HG03196 (cell line): ENCODE measurements at regions not wholly inside any gene's neighbourhood (a gene's known extent, or its start where the extent isn't known, plus 50 kb on each side); places are given as distances from the start of the nearest gene placed in this dataset.

ENCODE experiments used
- ATAC-seq: cut with Tn5 transposase; IDR thresholded peaks from one replicate; pipeline ENCODE4 v1.9.1; 2021; ENCODE audit not compliant: unreplicated experiment

DNA sequence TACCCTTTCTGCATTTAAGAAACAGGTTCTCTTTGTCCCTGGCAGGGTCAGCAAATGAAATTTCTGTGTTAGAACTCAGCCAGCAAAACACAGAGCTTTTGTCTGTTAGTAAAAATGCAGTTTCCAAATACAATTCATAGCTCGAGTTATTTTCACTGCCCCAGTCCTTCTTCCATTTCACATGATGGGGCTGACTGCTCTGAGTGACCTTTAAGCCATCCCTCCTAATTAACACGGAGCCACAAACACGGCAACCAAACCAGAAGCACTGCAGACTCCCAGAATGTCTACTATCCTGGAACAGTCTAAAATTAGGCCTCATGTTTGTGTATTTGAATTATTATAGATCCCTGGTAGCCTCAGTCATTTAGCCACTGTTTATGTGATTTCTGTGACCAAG, 99.1 kb upstream of the RGS4 start:
- ATAC-seq = no peak

GRCh38 chr1:162966613-162967012, 102.5 kb upstream of the RGS4 start:
- no peak for ATAC-seq

- no peak for ATAC-seq
Measured at GRCh38 chr1:162964901-162965300, 103.9 kb upstream of the CCDC190 start.

DNA sequence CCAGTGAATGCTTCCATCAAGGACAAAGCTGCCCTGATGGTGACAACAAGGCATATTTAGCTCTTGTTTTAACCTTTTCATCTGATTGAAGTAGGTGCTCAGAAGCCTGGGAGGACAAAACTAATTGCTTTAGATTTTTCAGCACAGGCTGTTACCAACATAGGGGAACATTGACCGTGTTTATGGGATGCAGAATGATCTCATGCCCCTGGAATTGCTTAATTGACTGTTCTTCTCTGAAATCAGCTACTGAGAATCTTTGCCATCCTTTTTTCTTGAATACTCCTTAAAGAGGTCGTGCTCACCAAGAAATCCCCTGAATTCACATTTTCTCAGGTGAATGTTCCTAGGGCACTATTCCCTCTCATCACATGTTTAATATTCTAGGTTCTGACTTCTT, 95.9 kb upstream of the CCDC190 start:
- ATAC-seq = no peak

- no peak for ATAC-seq
Measured at GRCh38 chr1:162954824-162955223, 93.8 kb upstream of the CCDC190 start.

GRCh38 chr1:162952956-162953355, 92.0 kb upstream of the CCDC190 start:
- ATAC-seq = no peak

- ATAC-seq = peak; percentile 93
Measured at GRCh38 chr1:162951553-162952315, 90.8 kb upstream of the CCDC190 start.

DNA sequence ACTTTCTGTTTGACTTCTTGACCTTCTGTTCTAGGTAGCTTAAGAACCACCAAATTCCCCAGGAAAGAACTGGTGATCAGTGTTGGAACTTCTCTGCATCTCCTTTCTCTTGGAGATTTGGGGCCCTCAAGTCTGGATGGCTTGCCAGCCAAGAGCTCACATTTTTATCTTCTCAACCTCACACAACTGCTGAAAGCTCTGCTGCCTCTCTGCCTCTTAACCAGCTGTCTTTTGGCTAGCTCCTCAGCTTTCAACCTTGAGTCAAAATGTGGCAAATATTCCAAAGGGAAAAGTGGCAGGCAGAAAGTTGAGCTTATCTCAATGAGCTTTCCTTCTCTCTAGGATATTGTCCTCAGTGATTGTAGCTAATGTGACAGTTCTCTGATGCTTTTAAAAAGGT, 89.2 kb upstream of the CCDC190 start:
- ATAC-seq = no peak

DNA sequence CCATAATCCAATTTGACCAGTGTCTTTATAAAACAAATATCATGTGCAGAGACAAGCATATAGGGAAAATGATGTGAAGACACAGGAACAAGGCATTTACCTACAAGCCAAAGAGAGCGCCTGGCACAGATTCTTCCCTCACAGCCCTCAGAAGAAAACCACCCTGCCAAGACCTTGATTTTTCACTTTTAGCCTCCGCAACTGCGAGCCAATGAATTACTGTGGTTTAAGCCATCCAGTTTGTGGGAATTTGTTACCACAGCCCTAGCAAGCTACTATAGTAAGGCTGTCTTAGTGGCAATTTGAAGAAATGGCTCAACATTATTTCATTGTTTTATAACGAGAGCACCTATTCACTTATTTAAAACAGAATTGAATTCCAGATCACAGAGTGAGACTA, 85.7 kb upstream of the CCDC190 start:
- no peak for ATAC-seq

DNA sequence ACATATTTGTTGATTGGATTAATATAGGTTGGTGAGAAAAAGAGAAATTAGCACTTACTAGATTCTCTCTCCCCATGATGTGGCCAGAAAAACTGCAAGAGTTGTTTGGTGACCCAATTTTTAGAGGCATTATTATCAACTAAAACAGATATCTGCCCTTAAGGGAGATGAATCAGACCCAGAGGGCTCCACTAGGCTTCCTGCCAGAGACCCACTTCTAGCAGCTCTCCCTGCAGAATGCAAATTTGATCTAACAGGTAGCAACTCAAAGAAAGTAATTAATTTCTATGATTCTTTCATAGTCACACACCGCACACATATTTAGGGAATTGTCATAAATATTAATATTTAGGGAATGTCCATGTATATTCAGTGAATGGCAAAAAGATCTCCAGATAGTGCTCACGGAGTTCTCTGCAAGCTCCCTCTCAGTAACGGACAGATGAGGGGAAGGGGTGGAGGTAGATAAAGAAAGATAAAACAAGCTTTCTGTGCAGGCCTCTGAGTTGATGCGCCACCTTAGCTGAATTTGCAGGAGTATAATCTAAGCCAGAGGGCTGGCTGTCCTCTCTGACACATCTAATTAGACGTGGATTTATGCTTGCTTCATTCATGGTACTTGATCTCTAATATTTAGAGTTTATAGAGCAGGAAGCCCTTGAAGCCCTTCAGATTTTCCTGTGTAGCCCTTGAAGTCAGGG, 84.1 kb upstream of the CCDC190 start:
- no peak for ATAC-seq

GRCh38 chr1:162943622-162944021, 82.6 kb upstream of the CCDC190 start:
- ATAC-seq = no peak

DNA sequence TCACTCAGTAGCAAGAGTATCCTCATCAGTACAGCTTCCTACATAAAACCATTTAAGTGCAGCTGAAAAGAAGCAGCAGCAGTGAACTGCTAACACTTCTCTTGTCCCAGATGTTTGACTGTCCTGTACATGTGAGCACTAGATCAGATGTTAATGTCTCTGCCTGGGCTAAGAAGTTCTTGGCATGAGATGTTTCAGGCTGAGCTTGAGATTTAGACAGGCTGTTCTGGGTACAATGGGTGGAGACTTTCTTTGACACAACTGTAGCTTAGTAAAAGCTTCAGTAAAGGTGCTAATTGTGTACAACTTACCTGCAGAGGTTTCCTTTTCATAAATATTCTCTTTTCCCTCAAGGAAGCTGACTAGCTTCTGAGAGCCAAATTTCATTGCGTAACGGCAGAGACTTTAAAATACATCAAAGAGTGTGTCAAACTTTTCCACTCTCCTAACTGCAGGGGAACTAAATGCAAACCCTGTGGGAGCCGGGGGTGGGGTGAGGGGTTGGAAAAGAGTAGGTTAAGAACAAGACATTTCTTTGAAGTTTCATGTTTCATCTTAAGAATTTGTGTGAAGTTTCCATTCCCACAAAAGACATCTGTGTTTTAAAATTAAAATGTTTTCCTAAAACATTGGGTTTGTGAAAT, 82.1 kb upstream of the CCDC190 start:
- ATAC-seq = no peak

GRCh38 chr1:162941024-162941423, 80.0 kb upstream of the CCDC190 start:
- no peak for ATAC-seq

DNA sequence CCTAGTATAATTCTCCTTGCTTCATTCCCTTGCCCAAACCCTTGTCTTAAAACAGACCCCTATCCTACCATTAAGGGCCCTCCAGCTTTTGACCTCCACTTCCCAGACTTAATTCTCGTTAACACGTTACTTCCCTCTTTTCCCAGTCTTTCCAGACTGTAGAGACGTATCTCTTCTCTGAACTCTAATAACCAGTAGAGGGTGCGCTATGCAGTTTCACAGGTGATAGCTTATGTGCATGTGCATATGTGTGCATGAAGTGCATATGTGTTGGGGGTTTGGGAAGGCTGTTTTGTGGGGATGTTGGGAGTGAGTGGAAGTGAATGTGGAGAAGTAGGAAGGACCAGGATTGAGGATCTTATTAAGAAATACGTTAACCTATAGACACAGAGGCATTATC, 78.1 kb upstream of the CCDC190 start:
- ATAC-seq = no peak

GRCh38 chr1:162937716-162938395, 76.9 kb upstream of the CCDC190 start:
- no peak for ATAC-seq

DNA sequence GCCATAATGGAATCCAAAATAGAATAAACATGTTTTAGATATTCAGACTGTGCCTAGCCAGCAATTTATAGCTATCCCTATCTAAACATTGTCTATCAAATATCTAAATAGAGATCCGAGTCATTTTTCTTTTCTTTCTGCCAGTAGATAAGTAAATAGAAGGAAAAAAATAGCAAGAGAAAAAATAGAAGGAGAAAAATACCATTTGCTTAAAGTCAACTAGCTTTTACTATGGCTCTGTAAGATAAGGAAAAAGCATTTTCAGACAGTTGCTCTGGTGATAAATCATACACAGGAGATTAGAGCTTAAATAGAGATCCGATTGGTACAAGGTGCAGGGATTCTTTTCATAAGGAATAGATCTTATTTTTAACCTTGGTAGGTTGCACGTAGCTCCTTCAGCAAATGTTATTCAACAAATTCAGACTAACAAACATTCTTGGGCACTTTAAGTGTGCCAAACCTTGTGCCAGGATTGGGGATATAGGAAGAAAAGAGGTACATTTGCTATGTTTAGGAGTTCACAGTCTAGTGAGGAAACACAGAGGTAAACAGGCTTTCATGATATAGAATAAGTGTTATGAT, 70.1 kb upstream of the CCDC190 start:
- no peak for ATAC-seq

DNA sequence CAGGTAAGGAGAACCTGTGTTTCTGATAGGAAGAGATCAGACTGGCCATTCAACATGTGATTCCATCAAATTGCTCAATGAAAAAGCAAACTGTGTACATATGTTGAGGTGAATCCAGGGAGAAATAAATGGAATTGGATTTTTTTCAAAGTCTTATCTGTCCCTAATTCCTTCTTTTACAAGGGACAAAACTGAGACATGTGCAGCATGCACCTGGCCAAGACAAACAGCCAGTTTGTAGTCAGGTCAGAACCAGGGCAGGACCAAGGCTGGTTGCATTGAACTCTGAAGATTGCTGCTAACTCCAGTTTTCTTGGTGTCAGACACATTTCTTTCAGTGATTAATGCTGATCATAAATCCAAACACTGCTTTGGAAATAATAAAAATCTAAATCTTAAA, 69.6 kb upstream of the CCDC190 start:
- ATAC-seq = no peak

GRCh38 chr1:162929177-162929576, 68.2 kb upstream of the CCDC190 start:
- no peak for ATAC-seq

DNA sequence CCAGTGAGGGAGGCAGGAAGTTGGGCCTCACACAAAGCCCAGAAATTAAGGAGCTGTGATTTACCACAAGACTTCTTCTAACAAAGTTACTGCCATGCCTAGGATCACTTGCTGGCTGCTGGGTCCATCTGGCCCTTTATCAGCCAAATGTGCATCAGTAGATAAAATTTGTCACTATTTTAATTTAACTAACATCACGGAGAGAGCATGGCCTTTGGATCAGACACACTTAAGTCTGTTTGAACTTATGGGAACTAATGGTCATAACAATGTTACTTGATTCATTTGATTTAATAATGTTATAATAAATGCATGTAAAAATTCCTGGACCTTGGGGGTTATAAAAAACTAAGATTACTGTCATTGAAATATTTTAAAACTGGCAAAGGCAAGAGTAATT, 67.2 kb upstream of the CCDC190 start:
- no peak for ATAC-seq

DNA sequence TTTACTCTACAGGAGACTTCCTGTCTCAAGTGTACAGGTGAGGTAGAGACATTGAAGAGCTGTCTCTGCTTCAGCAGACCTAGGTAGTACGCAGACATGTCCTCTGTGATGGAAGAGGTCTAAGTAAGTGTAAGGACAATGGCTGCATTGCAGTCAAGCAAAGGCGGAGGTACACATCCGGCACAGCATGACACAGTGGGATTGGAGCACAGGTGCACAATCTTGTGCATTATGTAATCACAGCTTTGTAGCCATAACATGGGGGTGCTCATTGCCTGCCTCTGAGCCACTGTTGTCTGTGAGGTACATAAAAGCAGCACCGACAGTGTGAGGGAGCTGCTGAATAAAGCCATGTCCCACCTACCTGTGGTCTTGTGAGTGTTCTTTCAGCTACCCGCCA, 66.4 kb upstream of the CCDC190 start:
- ATAC-seq = no peak

- no peak for ATAC-seq
Measured at GRCh38 chr1:162926906-162927305, 65.9 kb upstream of the CCDC190 start.
